B cell (primary cell): ENCODE measurements at regions not wholly inside any gene's neighbourhood (a gene's known extent, or its start where the extent isn't known, plus 50 kb on each side); places are given as distances from the start of the nearest gene placed in this dataset.

Experiments
- ATAC-seq: fragments of 200-7000 bp; cut with Tn5 transposase; one replicate; pipeline ENCODE4 v1.10.0; 2021; ENCODE audit warnings: low read depth, mild to moderate bottlenecking, moderate number of reproducible peaks, moderate library complexity
- CTCF ChIA-PET: fragments of 350-600 bp; sonication (Branson Sonifier 250); formaldehyde crosslinking; loops from one replicate; lab custom pipeline; 2021; ENCODE audit warnings: antibody characterized with exemption, inconsistent platforms; lab: Charles Lee
- POLR2A ChIA-PET: fragments of 350-600 bp; sonication (Branson Sonifier 250); formaldehyde crosslinking; loops from one replicate; lab custom pipeline; 2021; ENCODE audit warnings: antibody characterized with exemption; lab: Charles Lee
- DNase-seq: peaks from one replicate; pipeline ENCODE4 v3.0.0; 2013
- H2AFZ ChIP-seq: 2 replicates; pipeline ENCODE4 v1.6.1; 2012; ENCODE audit warnings: mild to moderate bottlenecking, low read depth, low read length; ENCODE audit not compliant: insufficient read depth, poor library complexity, severe bottlenecking
- H3K27ac ChIP-seq, 2 donors: 1 replicate in 1 of 2; 2 replicates in 1 of 2; pipeline ENCODE4 v1.5.1; 2012 to 2013; ENCODE audit warnings: low read length in 2 of 2, mild to moderate bottlenecking in 2 of 2, moderate library complexity in 1 of 2
- H3K27me3 ChIP-seq, 4 experiments: fragments of 200-600 bp in 1 of 4; sonication (generic) in 1 of 4; replicated peaks in 1 of 4; 1 replicate in 2 of 4; 2 replicates in 2 of 4; pipeline versions ENCODE4 v1.6.1 to v1.7.0; 2013 to 2016; ENCODE audit warnings: low read length in 3 of 4, mild to moderate bottlenecking in 2 of 4, mixed read lengths in 1 of 4, moderate library complexity in 1 of 4; ENCODE audit not compliant: insufficient read depth in 4 of 4, control insufficient read depth in 3 of 4; ENCODE audit errors: control extremely low read depth in 1 of 4
- H3K36me3 ChIP-seq, 2 experiments: replicated peaks in 1 of 2; 1 replicate in 1 of 2; 2 replicates in 1 of 2; pipeline versions ENCODE4 v1.6.1 to v1.7.1; 2013; ENCODE audit warnings: low read length in 1 of 2; ENCODE audit not compliant: insufficient read depth in 2 of 2, control insufficient read depth in 1 of 2; ENCODE audit errors: control extremely low read depth in 1 of 2, extremely low read depth in 1 of 2
- H3K4me1 ChIP-seq, 2 donors: fragments of 200-600 bp in 1 of 2; sonication (generic) in 1 of 2; 1 replicate in 1 of 2; 2 replicates in 1 of 2; pipeline versions ENCODE4 v1.5.1 to v1.6.1; 2013 to 2017; ENCODE audit warnings: low read length in 2 of 2; ENCODE audit not compliant: control insufficient read depth in 2 of 2, insufficient read depth in 2 of 2
- H3K4me2 ChIP-seq: replicated peaks from 2 replicates; pipeline ENCODE3; 2012; ENCODE audit warnings: mild to moderate bottlenecking, low read depth, low read length; ENCODE audit not compliant: poor library complexity, severe bottlenecking
- H3K4me3 ChIP-seq, 5 experiments: fragments of 200-600 bp in 1 of 5; sonication (generic) in 1 of 5; 1 replicate in 3 of 5; 2 replicates in 2 of 5; pipeline versions ENCODE4 v1.5.1 to v1.7.0; 2011 to 2016; ENCODE audit warnings: low read length in 4 of 5, mild to moderate bottlenecking in 4 of 5, low read depth in 2 of 5, control low read depth in 1 of 5, moderate library complexity in 1 of 5; ENCODE audit not compliant: insufficient read depth in 1 of 5; ENCODE audit errors: control extremely low read depth in 1 of 5, extremely low read depth in 1 of 5
- H3K79me2 ChIP-seq: fragments of 200-600 bp; sonication (generic); one replicate; pipeline ENCODE4 v1.6.0; 2016; ENCODE audit warnings: low read length; ENCODE audit not compliant: control insufficient read depth, insufficient read depth
- H3K9ac ChIP-seq: fragments of 200-600 bp; sonication (generic); 2 replicates; pipeline ENCODE4 v1.6.1; 2017; ENCODE audit warnings: mild to moderate bottlenecking, low read length, moderate library complexity
- H3K9me3 ChIP-seq, 3 donors: one replicate each; pipeline versions ENCODE4 v1.6.1 to v1.7.1; 2013; ENCODE audit warnings: low read length in 2 of 3; ENCODE audit not compliant: control insufficient read depth in 2 of 3, insufficient read depth in 1 of 3; ENCODE audit errors: control extremely low read depth in 1 of 3
- H4K20me1 ChIP-seq: 2 replicates; pipeline ENCODE4 v1.6.0; 2012; ENCODE audit warnings: mild to moderate bottlenecking, low read length; ENCODE audit not compliant: insufficient read depth, control insufficient read depth, poor library complexity, severe bottlenecking
- H3K27ac Mint-ChIP-seq: one replicate; pipeline ENCODE4 v1.8.0; 2021; ENCODE audit warnings: mixed read lengths
- H3K27me3 Mint-ChIP-seq: one replicate; pipeline ENCODE4 v1.8.0; 2021; ENCODE audit warnings: mixed read lengths
- H3K4me1 Mint-ChIP-seq: one replicate; pipeline ENCODE4 v1.8.0; 2021; ENCODE audit warnings: mixed read lengths
- H3K4me3 Mint-ChIP-seq: one replicate; pipeline ENCODE4 v1.8.0; 2021; ENCODE audit warnings: mixed read lengths
- H3K9me3 Mint-ChIP-seq: one replicate; pipeline ENCODE4 v1.8.0; 2022; ENCODE audit warnings: mixed read lengths; ENCODE audit not compliant: insufficient read depth
- EZH2 ChIP-seq: IDR thresholded peaks from 2 replicates; pipeline ENCODE4 v1.6.1; 2012; ENCODE audit warnings: borderline replicate concordance, low read depth, mild to moderate bottlenecking, moderate library complexity, low read length; ENCODE audit not compliant: insufficient read depth, poor library complexity, severe bottlenecking
- WGBS: methylation state at CpG from one replicate; pipeline ENCODE4 v1.1.5; 2013; ENCODE audit warnings: missing lambda C conversion rate; ENCODE audit not compliant: insufficient coverage; 5-methylcytosine and 5-hydroxymethylcytosine counted together
- intact Hi-C: fragments of 100-400 bp; cut with micrococcal nuclease; formaldehyde crosslinking; loops from one replicate; pipeline ENCODE4 v1.10.0; 2022
- TF ChIP-seq, protein P1 (sequence below): fragments of 200-600 bp; IDR thresholded peaks from one replicate; pipeline ENCODE4 v1.8.0; 2022; ENCODE audit warnings: antibody characterized with exemption, mild to moderate bottlenecking

DNA sequence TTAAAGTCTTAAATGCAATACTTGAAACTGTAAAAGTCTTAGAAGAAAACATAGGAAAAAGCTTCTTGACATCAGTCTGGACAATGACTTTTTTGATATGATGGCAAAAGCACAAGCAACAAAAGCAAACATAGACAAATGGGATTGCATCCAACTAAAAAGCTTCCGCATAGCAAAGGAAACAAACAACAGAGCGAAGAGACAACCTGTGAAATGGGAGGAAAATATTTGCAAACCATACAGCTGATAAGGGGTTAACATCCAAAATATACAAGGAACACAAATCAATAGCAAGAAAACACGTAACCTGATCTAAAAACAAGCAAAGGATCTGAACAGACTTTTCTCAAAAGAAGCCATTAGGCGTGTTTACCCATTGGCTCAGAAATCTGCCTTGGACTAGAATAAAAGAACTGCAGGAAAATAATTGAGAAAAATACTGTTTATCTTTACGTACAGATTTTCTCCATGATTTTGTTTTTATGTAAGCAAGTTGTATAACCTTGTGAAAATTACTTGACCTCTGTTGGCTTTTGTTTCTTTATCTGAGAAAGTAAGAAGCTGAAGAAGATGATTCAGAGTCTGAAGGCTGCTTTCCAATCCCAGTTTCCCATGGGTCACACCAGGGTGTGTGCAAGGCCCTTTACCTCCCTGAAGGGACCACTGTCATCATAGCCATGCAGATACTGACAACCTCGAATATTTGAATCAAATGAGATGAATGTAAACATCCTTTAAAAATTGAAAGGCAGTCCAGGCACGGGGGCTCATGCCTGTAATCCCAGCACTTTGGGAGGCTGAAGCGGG is 99.1 kb upstream of the LANCL2 start:
- peaks cover 0 to 7% (median 0%) of the 10 kb centered on the region in 4 experiments for H3K27me3 ChIP-seq

More for the DNA sequence above, 99.1 kb upstream of the LANCL2 start:
- Histone ChIP-seq H3K36me3 (no peaks in the 10 kb centered on the region), H3K79me2 (no peaks in the 10 kb centered on the region), H3K9me3 (no peaks in the 10 kb centered on the region), H3K4me2 (no peak overlapping the region), H3K4me3 (no peak overlapping the region), H4K20me1 (no peaks in the 10 kb centered on the region), H3K27ac (no peak overlapping the region), H3K9ac (no peak overlapping the region), H2AFZ (no peak overlapping the region), H3K4me1 (no peaks in the 10 kb centered on the region)
- H3K9me3 Mint-ChIP-seq: no peaks in the 10 kb centered on the region
- WGBS: 85% methylated on average over 3 of the region's 8 CpGs
- no peak overlapping the region for H3K4me3 Mint-ChIP-seq
- no peak overlapping the region for H3K27ac Mint-ChIP-seq
- ChIA-PET CTCF (interaction anchor here (1.8 kb wide), 1 partner anchor 11 kb away, joined by 4 read pairs; no protein-coding TSS in a partner anchor), POLR2A (no interaction called here)
- H3K27me3 Mint-ChIP-seq: peaks cover 15% of the 10 kb centered on the region
- H3K4me1 Mint-ChIP-seq: no peaks in the 10 kb centered on the region
- no peak for ATAC-seq
- no peak for DNase-seq
- intact Hi-C loops: no loop called here
- no peak for TF ChIP-seq EZH2
- TF ChIP-seq, protein P1, sequence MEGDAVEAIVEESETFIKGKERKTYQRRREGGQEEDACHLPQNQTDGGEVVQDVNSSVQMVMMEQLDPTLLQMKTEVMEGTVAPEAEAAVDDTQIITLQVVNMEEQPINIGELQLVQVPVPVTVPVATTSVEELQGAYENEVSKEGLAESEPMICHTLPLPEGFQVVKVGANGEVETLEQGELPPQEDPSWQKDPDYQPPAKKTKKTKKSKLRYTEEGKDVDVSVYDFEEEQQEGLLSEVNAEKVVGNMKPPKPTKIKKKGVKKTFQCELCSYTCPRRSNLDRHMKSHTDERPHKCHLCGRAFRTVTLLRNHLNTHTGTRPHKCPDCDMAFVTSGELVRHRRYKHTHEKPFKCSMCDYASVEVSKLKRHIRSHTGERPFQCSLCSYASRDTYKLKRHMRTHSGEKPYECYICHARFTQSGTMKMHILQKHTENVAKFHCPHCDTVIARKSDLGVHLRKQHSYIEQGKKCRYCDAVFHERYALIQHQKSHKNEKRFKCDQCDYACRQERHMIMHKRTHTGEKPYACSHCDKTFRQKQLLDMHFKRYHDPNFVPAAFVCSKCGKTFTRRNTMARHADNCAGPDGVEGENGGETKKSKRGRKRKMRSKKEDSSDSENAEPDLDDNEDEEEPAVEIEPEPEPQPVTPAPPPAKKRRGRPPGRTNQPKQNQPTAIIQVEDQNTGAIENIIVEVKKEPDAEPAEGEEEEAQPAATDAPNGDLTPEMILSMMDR: no peak
